Endothelial cell (in vitro differentiated cells): ENCODE measurements at regions not wholly inside any gene's neighbourhood (a gene's known extent, or its start where the extent isn't known, plus 50 kb on each side); places are given as distances from the start of the nearest gene placed in this dataset.

ENCODE experiments used
- DNase-seq: peaks from one replicate; pipeline ENCODE4 v3.0.0; 2021; ENCODE audit warnings: low spot score
- H3K27ac Mint-ChIP-seq: one replicate; pipeline ENCODE4 v1.8.0; 2021; ENCODE audit warnings: mixed read lengths, inconsistent platforms; ENCODE audit not compliant: unreplicated experiment
- H3K27me3 Mint-ChIP-seq: one replicate; pipeline ENCODE4 v1.8.0; 2021; ENCODE audit warnings: mild to moderate bottlenecking, moderate library complexity, mixed read lengths, inconsistent platforms; ENCODE audit not compliant: unreplicated experiment
- H3K36me3 Mint-ChIP-seq: one replicate; pipeline ENCODE4 v1.8.0; 2021; ENCODE audit warnings: mild to moderate bottlenecking, low read depth, mixed read lengths, inconsistent platforms; ENCODE audit not compliant: unreplicated experiment
- H3K4me1 Mint-ChIP-seq: one replicate; pipeline ENCODE4 v1.8.0; 2021; ENCODE audit warnings: mild to moderate bottlenecking, mixed read lengths, inconsistent platforms; ENCODE audit not compliant: unreplicated experiment
- H3K4me3 Mint-ChIP-seq: one replicate; pipeline ENCODE4 v1.8.0; 2021; ENCODE audit warnings: mild to moderate bottlenecking, mixed read lengths, inconsistent platforms; ENCODE audit not compliant: unreplicated experiment
- H3K9me3 Mint-ChIP-seq: one replicate; pipeline ENCODE4 v1.8.0; 2021; ENCODE audit warnings: mixed read lengths, inconsistent platforms; ENCODE audit not compliant: unreplicated experiment
- TF ChIP-seq, protein P1 (sequence below): fragments of 200-600 bp; sonication (generic); IDR thresholded peaks from one replicate; pipeline ENCODE4 v1.5.0; 2021; ENCODE audit warnings: antibody characterized with exemption; ENCODE audit not compliant: unreplicated experiment

DNA sequence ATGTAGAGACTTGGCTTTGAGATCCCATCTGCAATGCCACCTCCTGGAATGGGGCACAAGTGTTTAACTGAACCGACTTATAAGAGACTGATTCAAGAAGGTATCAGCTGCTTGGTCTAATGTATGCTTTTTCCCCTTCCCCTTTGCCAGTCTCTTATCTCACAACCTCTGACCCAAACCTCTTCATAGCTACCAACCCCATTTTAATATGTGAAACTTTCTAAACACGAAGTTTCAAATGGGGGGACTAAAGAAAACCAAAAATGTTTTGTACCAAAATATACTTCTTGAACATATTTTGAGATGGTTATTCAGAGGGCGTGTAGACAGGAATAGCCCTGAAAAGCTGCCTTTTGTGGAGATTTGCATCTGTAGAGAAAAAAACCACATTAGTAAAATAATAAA lies 73.1 kb downstream of the OXSM start:
- DNase-seq, result no peak

DNA sequence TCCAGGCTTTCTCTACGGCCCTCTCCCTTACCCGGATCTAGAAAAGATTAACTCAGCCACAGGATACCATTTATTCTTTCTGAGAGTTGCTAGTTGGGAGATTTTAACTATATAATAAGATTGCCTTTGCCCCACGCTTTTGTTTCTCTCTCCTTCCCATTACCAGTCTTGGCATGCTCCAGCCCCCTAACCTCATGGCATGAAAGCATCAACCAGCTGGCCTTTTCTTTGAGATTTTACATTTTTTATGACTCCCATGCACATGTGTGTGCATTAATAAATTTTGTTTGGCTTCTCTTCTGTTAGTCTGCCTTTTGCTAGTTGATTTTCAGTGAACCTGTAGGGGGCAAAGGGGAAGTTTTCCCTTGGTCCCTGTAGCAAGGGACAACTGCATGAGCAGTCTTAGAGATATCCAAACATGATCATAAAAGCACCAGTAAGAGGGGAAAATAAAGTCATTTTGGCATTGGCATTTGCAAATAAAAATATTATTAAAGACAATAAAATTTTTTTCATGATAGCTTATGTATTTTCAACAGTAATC lies 73.6 kb downstream of the OXSM start:
- H3K9me3 Mint-ChIP-seq, result no peaks in the 10 kb centered on the region
- TF ChIP-seq, protein P1, sequence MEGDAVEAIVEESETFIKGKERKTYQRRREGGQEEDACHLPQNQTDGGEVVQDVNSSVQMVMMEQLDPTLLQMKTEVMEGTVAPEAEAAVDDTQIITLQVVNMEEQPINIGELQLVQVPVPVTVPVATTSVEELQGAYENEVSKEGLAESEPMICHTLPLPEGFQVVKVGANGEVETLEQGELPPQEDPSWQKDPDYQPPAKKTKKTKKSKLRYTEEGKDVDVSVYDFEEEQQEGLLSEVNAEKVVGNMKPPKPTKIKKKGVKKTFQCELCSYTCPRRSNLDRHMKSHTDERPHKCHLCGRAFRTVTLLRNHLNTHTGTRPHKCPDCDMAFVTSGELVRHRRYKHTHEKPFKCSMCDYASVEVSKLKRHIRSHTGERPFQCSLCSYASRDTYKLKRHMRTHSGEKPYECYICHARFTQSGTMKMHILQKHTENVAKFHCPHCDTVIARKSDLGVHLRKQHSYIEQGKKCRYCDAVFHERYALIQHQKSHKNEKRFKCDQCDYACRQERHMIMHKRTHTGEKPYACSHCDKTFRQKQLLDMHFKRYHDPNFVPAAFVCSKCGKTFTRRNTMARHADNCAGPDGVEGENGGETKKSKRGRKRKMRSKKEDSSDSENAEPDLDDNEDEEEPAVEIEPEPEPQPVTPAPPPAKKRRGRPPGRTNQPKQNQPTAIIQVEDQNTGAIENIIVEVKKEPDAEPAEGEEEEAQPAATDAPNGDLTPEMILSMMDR, result peak; percentile 35
- no peaks in the 10 kb centered on the region for H3K36me3 Mint-ChIP-seq
- no peak overlapping the region for H3K4me3 Mint-ChIP-seq
- H3K27me3 Mint-ChIP-seq, result no peaks in the 10 kb centered on the region
- H3K4me1 Mint-ChIP-seq, result no peaks in the 10 kb centered on the region
- no peak overlapping the region for H3K27ac Mint-ChIP-seq
- no peak for DNase-seq

More for the DNA sequence above, 73.1 kb downstream of the OXSM start:
- Mint-ChIP-seq H3K9me3 (no peaks in the 10 kb centered on the region), H3K27ac (no peak overlapping the region), H3K4me1 (no peaks in the 10 kb centered on the region), H3K4me3 (no peak overlapping the region), H3K36me3 (no peaks in the 10 kb centered on the region), H3K27me3 (no peaks in the 10 kb centered on the region)
- TF ChIP-seq, protein P1, result no peak

DNA sequence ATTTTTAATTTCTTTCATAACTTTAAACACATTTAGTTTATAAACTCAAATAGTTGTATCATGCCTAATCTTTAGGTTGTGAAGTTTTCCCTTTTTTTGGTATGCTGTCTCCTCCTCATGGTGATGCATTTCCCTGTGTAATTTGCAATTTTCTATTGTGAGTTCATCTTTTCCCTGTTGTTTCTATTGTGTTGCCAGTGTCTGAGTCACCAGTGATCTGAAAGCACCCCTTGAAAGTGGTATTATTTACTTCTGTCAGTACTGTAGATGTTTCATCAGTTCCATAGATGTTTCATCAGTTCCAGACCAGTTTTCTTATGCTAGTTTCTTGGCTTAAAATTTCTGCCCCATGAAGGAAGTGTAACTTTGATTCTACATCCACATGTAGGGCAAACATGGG lies 80.6 kb downstream of the OXSM start:
- Mint-ChIP-seq H3K27ac (no peak overlapping the region), H3K27me3 (no peaks in the 10 kb centered on the region), H3K4me1 (no peaks in the 10 kb centered on the region), H3K36me3 (no peaks in the 10 kb centered on the region), H3K4me3 (no peak overlapping the region), H3K9me3 (no peaks in the 10 kb centered on the region)
- DNase-seq, result no peak
- TF ChIP-seq, protein P1, result no peak

DNA sequence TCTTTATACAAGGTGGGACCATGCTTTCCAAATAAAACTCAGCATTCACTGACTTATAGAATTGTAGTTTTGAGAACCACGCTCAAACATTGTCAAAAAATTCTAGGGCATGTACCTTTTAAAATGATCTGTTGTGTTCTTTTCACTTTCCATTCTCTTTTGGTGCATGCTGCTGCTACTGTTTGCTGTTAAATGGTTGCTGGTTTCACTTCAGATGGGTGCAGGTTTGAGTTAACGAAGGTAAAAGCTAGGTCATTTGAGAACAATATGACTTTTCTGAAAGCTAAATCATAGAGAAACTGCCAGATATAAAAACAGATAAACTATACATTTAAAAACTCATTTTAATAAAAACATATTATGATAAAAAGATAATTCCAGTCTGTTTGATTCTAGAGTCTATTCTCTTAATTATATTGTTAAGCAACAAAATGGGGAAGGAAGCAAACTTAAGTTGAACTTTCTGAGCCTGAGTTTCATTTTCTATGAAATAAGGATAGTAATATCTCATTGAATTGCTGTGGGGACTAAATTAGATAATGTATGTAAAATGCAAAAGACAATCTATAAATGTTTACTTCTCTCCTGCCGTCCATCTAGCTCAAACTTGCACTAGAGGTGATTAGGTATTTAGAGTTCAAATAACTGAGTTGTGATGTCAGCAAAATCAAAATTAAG lies 82.4 kb downstream of the OXSM start:
- no peak for DNase-seq
- TF ChIP-seq, protein P1, result no peak
- Mint-ChIP-seq H3K4me1 (no peaks in the 10 kb centered on the region), H3K4me3 (no peak overlapping the region), H3K27me3 (no peaks in the 10 kb centered on the region), H3K9me3 (no peaks in the 10 kb centered on the region), H3K36me3 (no peaks in the 10 kb centered on the region), H3K27ac (no peak overlapping the region)

DNA sequence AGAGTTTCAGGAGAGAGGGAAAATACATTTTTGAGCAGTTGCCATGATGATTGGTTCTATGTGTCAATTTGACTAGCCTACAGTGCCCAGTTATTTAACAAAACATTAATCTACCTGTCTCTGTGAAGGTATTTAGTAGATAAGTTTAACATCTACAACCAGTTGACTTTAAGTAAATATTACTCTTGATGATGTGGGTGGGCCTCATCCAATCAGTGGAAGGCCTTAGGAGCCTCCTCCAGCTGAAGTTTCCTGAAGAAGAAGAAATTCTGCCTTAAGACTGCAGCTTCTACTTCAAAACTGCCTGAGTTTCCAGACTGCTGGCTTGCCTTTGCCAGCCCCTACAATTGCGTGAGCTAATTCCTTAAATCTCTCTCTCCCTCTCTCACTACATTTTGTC lies 93.6 kb downstream of the OXSM start:
- Mint-ChIP-seq H3K4me3 (no peak overlapping the region), H3K27ac (no peak overlapping the region), H3K36me3 (no peaks in the 10 kb centered on the region), H3K27me3 (peaks cover 1% of the 10 kb centered on the region), H3K9me3 (no peaks in the 10 kb centered on the region), H3K4me1 (no peaks in the 10 kb centered on the region)
- no peak for DNase-seq
- TF ChIP-seq, protein P1, result no peak
